Heart left ventricle (tissue), 16 donors: ENCODE measurements at regions not wholly inside any gene's neighbourhood (a gene's known extent, or its start where the extent isn't known, plus 50 kb on each side); places are given as distances from the start of the nearest gene placed in this dataset.

Experiments used
- ATAC-seq, 4 donors: fragments of 200-7000 bp; cut with Tn5 transposase; one replicate each; pipeline ENCODE4 v1.9.1; 2020 to 2022; ENCODE audit warnings: moderate library complexity in 4 of 4, mild to moderate bottlenecking in 3 of 4, moderate number of reproducible peaks in 1 of 4
- DNase-seq, 5 donors: peaks; one replicate each; pipeline ENCODE4 v3.0.0-alpha.2; 2020
- H3K27ac ChIP-seq, 12 donors: fragments of 200-600 bp; sonication (generic) in 4 of 12; one replicate each; pipeline versions ENCODE4 v1.5.0 to v1.8.0; 2016 to 2022; ENCODE audit warnings: mild to moderate bottlenecking in 2 of 12
- H3K27me3 ChIP-seq, 9 donors: fragments of 200-600 bp; sonication (generic) in 2 of 9; one replicate each; pipeline versions ENCODE4 v1.5.1 to v1.8.0; 2016 to 2022; ENCODE audit warnings: mild to moderate bottlenecking in 3 of 9
- H3K36me3 ChIP-seq, 9 donors: fragments of 200-600 bp; sonication (generic) in 2 of 9; one replicate each; pipeline versions ENCODE4 v1.5.0 to v1.8.0; 2018 to 2022; ENCODE audit warnings: mild to moderate bottlenecking in 2 of 9
- H3K4me1 ChIP-seq, 12 donors: fragments of 200-600 bp; sonication (generic) in 4 of 12; one replicate each; pipeline versions ENCODE4 v1.5.0 to v1.8.0; 2016 to 2022; ENCODE audit warnings: mild to moderate bottlenecking in 3 of 12
- H3K4me3 ChIP-seq, 12 donors: fragments of 200-600 bp; sonication (generic) in 4 of 12; one replicate each; pipeline versions ENCODE4 v1.5.0 to v1.8.0; 2017 to 2022; ENCODE audit warnings: mild to moderate bottlenecking in 9 of 12, moderate library complexity in 4 of 12
- H3K9me3 ChIP-seq, 12 donors: fragments of 200-600 bp; sonication (generic) in 4 of 12; one replicate each; pipeline versions ENCODE4 v1.5.0 to v1.8.0; 2016 to 2022; ENCODE audit warnings: mild to moderate bottlenecking in 1 of 12
- POLR2A ChIP-seq, 2 donors: fragments of 450-650 bp; IDR thresholded peaks; one replicate each; pipeline ENCODE4 v1.6.1; 2017; ENCODE audit warnings: antibody characterized with exemption in 2 of 2, mild to moderate bottlenecking in 2 of 2, moderate library complexity in 2 of 2
- WGBS, 4 donors: extraction: QIAGEN DNeasy Blood & Tissue Kit in 2 of 4; methylation state at CpG; one replicate each; pipeline versions ENCODE4 v1.1.5 to v1.1.7; 2013 to 2018; 5-methylcytosine and 5-hydroxymethylcytosine counted together
- intact Hi-C, 10 donors: fragments of 100-400 bp; cut with DNase I; formaldehyde crosslinking; loops; one replicate each; pipeline versions ENCODE4 v1.11.1 to v1.14.2; 2022
- TF ChIP-seq, protein P1 (sequence below), 12 donors: fragments of 200-600 bp; sonication (generic) in 4 of 12; IDR thresholded peaks; one replicate each; pipeline versions ENCODE4 v1.5.0 to v1.8.0; 2018 to 2022; ENCODE audit warnings: antibody characterized with exemption in 12 of 12, mild to moderate bottlenecking in 5 of 12
- donor health status: ischemic (EF 13 %, LVEDD 7.1; RV severe dilation, severe dysfunction).
- donor health status: healthy with polysubstance abuse.
- donor health status: DM: no; HTN: yes; CAD: no.
- donor health status: DM: no; HTN: no; CAD: no.
- donor health status: ischemic (EF 25% LVEDD 6.9; RV normal size, moderate dysfunction).
- donor health status: ischemic (EF 25% LVEDD 5.7; RV mildly dilated, moderate dysfunction).
- donor health status: healthy.
- donor health status: DM: yes; HTN: yes; CAD: no.
- donor health status: ischemic (EF 35%, LVEDD 5.7; RV mildly dilated, moderate dysfunction).
- donor health status: nonischemic (EF 11% LVEDD 7.7; RV severe dilation, severe dysfunction).
- donor health status: DM: yes; HTN: yes; CAD: no.
- donor health status: PGD.
- donor health status: ischemic (EF 29% LVEDD 5.4; RV normal size, mild dysfunction).
- donor health status: nonischemic (EF 23%, LVEDD 6.1; RV moderate dilation, normal function).

DNA sequence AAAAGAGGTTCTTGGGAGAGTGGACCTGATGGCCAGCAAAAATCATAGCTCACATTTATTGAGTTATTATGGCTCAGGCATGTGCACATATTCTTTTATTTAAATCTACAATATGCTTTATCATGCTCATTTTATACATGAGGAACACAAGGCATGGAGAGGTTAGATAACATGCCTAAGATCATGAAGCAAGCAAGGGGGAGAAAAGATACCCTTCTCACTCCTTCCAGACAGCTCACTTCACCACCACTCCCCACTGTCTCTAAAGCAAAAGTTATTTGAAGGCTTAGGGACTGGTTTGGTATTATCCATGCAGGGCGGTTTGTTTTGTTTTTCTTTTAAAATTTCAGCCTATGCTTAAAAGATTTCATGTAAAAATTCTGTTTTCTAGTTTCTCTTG is 59.0 kb upstream of the PDE8B start:
- H3K27ac ChIP-seq = no peak overlapping the region
- H3K36me3 ChIP-seq = no peaks in the 10 kb centered on the region
- ATAC-seq = no peak
- no peaks in the 10 kb centered on the region for H3K9me3 ChIP-seq
- H3K4me3 ChIP-seq = no peak overlapping the region
- 92 to 97% (median 93%) methylated on average over 1 of the region's 1 CpG for WGBS, 4 donors
- no peak for TF ChIP-seq POLR2A (IDR thresholded peaks at IDR 0.05)
- TF ChIP-seq, protein P1, sequence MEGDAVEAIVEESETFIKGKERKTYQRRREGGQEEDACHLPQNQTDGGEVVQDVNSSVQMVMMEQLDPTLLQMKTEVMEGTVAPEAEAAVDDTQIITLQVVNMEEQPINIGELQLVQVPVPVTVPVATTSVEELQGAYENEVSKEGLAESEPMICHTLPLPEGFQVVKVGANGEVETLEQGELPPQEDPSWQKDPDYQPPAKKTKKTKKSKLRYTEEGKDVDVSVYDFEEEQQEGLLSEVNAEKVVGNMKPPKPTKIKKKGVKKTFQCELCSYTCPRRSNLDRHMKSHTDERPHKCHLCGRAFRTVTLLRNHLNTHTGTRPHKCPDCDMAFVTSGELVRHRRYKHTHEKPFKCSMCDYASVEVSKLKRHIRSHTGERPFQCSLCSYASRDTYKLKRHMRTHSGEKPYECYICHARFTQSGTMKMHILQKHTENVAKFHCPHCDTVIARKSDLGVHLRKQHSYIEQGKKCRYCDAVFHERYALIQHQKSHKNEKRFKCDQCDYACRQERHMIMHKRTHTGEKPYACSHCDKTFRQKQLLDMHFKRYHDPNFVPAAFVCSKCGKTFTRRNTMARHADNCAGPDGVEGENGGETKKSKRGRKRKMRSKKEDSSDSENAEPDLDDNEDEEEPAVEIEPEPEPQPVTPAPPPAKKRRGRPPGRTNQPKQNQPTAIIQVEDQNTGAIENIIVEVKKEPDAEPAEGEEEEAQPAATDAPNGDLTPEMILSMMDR (IDR thresholded peaks at IDR 0.05) = no peak
- no peaks in the 10 kb centered on the region for H3K27me3 ChIP-seq
- H3K4me1 ChIP-seq = peaks cover 0 to 9% (median 0%) of the 10 kb centered on the region in 12 donors
- DNase-seq = no peak
- intact Hi-C loops = no loop called here

DNA sequence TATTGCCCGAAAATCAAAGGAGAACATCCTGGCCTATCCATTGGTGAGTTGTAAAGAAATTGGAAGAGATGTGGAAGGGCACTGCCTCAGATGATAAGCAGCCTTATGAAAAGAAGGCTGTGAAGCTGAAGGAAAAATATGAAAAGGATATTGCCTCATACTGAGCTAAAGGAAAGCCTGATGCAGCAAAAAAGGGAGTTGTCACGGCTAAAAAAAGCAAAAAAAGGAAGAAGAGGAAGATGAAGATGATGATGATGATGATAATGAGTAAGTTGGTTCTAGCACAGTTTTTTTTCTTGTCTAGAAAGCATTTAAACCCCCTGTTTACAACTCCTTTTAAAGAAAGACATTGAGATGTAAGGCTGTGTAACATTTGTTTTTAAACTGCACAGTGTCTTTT is 59.8 kb upstream of the ZBED3 start:
- DNase-seq = no peak
- Histone ChIP-seq H3K9me3 (peaks cover 0 to 11% (median 0%) of the 10 kb centered on the region in 12 donors), H3K4me1 (peaks cover 0 to 22% (median 0%) of the 10 kb centered on the region in 12 donors), H3K27ac (no peak overlapping the region), H3K27me3 (no peaks in the 10 kb centered on the region), H3K4me3 (no peak overlapping the region), H3K36me3 (no peaks in the 10 kb centered on the region)
- ATAC-seq = no peak
- intact Hi-C loops = loop anchor here in 8 of 10 donors (5.0 to 10.0 kb wide), 7 partner anchors 68 to 348 kb away; partner anchors contain the start of genes WDR41 (in 3 of the 8) and PDE8B (in 1 of the 8)
- 79 to 91% (median 79%) methylated on average over 2 of the region's 2 CpGs for WGBS, 4 donors
- TF ChIP-seq POLR2A (IDR thresholded peaks at IDR 0.05) = no peak
- TF ChIP-seq, protein P1 (IDR thresholded peaks at IDR 0.05) = no peak

DNA sequence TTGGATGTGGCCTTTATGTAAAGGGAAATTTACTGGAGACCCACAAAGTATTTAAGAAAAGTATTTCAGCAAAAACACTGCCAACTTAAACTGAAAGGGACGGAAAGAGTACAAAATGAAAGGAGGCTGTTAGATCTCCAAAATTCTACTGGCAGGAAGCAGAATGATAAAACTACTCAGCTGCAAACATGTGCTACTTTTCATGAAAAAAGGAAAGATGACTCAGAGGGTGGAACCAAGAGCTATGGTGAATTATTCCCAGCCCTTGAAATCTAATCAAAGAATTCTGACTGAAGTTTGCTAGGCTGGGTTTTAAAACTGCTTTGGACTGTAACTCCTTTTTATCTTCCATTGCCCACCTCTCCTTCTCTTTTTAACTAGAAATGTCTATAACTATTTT is 58.6 kb upstream of the ZBED3 start:
- peaks cover 0 to 11% (median 0%) of the 10 kb centered on the region in 12 donors for H3K9me3 ChIP-seq
- H3K4me1 ChIP-seq = peaks cover 0 to 22% (median 0%) of the 10 kb centered on the region in 12 donors
- no peaks in the 10 kb centered on the region for H3K36me3 ChIP-seq
- H3K27ac ChIP-seq = peak overlapping the region in 2 of 12 donors; percentile 22 to 25
- H3K4me3 ChIP-seq = no peak overlapping the region
- ATAC-seq = peak in 1 of 4 donors; percentile 49
- intact Hi-C loops = loop anchor here (2.0 to 10.0 kb wide), 9 partner anchors 69 to 349 kb away; partner anchors contain the start of genes WDR41 (in 6 of the 10) and PDE8B (in 1 of the 10)
- DNase-seq = no peak
- H3K27me3 ChIP-seq = no peaks in the 10 kb centered on the region
- 67 to 83% (median 71%) methylated on average over 1 of the region's 1 CpG for WGBS, 4 donors
- TF ChIP-seq, protein P1 (IDR thresholded peaks at IDR 0.05) = no peak
- TF ChIP-seq POLR2A (IDR thresholded peaks at IDR 0.05) = no peak

DNA sequence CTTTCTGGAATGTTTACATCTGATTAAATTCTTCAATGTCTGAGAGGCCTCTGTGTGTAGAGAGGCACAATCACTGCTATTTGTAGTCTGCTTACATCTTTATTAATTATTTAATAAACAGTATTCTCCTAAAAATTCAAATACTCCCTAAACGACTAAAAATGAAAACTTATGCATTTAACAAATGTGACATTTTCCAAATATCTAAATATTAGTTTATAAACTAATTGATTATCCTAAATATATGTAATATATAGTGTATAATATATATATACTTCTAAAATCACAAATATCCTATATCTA is 57.7 kb upstream of the ZBED3 start:
- WGBS, 4 donors = 70 to 85% (median 74%) methylated on average over 1 of the region's 1 CpG
- Histone ChIP-seq H3K27ac (no peak overlapping the region), H3K27me3 (no peaks in the 10 kb centered on the region), H3K4me1 (peaks cover 0 to 22% (median 0%) of the 10 kb centered on the region in 12 donors), H3K4me3 (no peak overlapping the region), H3K36me3 (no peaks in the 10 kb centered on the region), H3K9me3 (peaks cover 0 to 11% (median 0%) of the 10 kb centered on the region in 12 donors)
- ATAC-seq (no peak), DNase-seq (no peak)
- TF ChIP-seq POLR2A (IDR thresholded peaks at IDR 0.05) = no peak
- TF ChIP-seq, protein P1 (IDR thresholded peaks at IDR 0.05) = no peak
- intact Hi-C loops = loop anchor here (1.0 to 10.0 kb wide), 12 partner anchors 70 to 398 kb away; partner anchors contain the start of genes WDR41 (in 10 of the 10) and PDE8B (in 1 of the 10)
